ENCODE measurements at regions not wholly inside any gene's neighbourhood (a gene's known extent, or its start where the extent isn't known, plus 50 kb on each side); places are given as distances from the start of the nearest gene placed in this dataset.

DNA sequence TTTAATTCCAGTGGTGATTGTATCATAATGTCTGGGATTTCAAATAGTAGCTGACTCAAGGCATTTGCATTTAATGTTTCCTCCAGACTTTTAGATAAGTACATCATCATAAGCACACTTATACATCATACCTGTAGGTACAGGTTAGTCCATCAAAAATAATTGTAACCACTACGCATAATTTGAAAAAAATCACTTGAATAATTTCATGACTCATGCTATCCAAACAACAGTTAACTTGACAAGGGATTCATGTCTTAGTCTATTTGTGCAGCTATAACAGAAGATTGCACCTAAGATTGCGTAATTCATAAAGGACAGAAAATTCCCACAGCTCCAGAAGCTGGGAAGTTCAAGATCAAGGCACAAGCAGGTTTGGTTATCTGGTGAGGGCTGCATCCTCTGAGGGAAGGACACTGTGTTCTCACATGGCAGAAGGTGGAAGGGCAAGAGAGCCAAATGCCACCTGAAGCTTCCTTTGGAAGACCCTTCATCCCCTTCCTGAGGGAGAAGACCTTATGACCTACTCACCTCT is 801.7 kb upstream of the BRINP3 start:
- no peak overlapping the region for H3K27ac ChIP-seq
- no peak for DNase-seq (ENCODE audit: low read depth, low spot score)

DNA sequence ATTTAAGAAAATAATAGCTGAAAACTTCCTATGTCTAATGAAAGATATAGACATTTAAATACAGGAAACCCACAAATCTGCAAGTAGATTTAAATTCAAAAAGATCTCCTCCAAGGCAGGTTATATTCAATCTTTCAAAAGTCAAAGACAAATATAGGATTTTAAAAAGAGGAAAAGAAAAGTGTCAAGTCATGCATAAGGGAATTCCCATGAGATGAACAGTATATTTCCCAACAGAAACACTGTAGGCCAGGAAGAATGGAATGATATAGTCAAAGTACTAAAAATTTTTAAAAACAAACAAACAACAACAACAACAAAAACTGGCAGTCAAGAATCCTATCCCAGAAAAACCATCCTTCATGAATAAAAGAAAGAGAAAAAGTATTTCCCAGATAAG is 806.5 kb upstream of the BRINP3 start:
- DNase-seq (ENCODE audit: low read depth, low spot score): no peak
- no peak overlapping the region for H3K27ac ChIP-seq

DNA sequence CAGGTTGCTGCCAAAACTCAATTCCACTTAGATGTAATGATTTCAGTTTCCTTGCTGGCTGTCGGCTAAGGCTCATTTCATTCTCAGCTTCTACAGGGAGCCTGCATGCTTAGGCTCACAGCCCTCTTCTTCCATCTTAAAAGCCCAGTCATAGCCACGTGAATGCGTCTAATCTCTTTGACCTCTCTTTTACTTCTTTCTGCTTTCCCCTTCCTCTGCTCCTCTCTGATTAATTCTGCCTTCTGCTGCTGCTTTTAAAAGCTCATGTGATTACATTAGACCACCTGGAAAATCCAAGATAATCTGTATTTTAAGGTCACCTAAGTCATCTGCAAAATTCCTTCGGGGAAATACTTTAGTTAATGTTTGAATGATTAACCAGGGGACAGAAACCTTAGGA is 812.8 kb upstream of the BRINP3 start:
- H3K27ac ChIP-seq: no peak overlapping the region
- no peak for DNase-seq (ENCODE audit: low read depth, low spot score)

DNA sequence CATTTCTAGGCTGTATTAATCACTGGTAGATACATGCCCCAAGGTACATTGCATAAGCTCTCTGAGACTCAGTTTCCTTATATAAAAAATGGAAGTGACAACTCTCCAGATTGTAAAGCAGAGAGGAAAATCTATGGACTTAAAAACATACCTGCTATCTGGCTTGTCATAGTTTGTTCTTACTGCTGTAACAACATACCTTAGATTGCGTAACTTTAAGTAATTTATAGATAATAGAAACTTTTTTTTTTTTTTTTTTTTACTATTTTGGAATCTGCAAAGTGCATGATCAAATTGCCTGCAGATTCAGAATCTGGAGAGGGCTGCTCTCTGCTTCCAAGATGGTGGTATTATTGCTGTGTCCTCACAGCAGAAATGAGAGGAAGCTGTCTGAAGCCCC is 827.7 kb upstream of the BRINP3 start:
- H3K27ac ChIP-seq: no peak overlapping the region
- DNase-seq (ENCODE audit: low read depth, low spot score): no peak

DNA sequence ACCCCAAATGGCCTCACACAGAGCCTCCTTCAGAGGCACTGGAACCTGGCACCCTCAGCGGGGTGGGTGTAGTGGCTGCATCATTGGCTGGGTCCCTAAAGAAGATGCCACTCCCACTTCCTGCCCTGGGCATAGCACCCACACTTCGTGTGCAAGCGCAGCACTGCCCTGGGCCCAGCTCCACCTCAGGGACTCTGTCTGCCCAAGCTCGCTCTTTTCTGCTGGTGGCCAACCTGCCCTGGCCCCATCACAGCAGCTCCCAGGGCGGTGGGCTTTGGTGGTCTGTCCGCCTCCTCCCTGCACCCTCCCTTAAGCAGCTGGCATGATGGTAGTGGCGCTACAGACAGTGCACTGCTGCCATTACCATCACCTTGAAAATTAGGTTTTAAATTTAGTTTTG is 829.3 kb upstream of the BRINP3 start:
- H3K27ac ChIP-seq: no peak overlapping the region
- DNase-seq (ENCODE audit: low read depth, low spot score): no peak

DNA sequence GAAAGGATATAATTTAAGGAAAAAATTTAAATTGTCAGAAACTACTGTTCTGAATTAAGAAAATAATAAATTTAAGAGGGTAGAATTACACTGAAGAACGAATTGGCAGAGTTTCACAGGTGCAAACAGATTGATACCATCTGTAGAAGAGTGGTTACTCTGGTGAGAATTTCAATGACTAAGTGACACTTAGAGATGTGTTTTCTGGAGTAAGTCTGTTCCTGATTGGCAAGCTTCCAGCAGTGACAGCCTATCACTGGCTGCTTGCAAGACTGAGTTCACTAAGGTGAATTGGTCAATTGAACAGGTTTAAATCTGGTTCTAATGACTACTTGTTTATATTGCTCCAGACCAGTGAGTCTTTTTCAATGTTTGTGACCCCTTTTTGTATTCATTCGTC is 838.2 kb upstream of the RGS18 start:
- no peak overlapping the region for H3K27ac ChIP-seq
- DNase-seq (ENCODE audit: low read depth, low spot score): no peak

DNA sequence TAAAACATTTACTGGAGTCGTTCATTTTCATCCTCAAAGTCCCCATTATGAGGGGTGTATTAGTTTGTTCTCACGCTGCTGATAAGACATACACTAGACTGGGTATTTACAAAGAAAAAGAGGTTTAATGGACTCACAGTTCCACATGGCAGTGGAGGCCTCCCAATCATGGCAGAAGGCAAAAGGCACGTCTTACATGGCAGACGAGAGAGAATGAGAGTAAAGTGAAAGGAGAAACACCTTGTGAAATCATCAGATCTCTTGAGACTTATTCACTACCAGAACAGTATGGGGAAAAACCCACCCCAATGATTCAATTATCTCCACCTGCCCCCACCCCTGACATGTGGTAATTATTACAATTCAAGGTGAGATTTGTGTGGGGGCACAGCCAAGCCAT is 830.4 kb upstream of the RGS18 start:
- DNase-seq (ENCODE audit: low read depth, low spot score): no peak
- no peak overlapping the region for H3K27ac ChIP-seq

DNA sequence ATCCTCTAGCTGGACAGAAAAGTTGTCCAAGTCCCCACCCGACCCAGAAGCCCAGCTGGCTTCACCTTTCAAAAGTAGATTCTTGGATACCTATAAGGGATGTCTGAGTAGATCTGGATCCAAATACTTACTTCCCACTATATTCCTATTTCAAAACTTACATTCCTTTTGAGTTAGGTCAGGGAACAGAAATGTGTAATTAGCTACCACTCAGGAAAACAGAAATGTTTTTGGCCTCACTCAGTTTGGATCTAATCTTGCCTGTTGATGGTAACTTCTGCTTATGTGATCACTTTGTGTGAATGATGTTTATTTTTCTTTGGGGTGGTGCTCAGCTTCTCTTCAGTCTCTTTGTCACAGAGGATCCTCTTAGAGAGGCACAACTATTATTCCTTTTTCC is 814.4 kb upstream of the RGS18 start:
- no peak overlapping the region for H3K27ac ChIP-seq
- no peak for DNase-seq (ENCODE audit: low read depth, low spot score)

DNA sequence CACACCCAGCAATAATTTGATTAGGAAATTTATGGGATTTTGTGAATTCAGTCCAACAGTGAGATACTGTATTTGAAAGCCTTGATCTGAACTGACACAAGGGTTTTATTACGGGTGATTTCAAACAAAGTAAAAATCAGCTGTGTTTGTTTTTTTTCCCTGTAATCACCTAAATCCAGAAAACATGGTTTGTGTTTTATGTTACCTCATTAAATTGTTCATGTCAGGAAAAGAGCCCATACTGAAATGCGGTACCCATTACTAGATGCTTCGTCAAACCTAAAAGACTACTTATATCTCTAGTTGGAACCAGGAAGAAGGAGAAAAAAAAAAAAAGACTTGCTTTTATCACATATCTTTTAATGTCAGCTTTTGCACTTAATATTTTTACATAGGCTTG is 811.9 kb upstream of the RGS18 start:
- no peak overlapping the region for H3K27ac ChIP-seq
- DNase-seq (ENCODE audit: low read depth, low spot score): no peak

DNA sequence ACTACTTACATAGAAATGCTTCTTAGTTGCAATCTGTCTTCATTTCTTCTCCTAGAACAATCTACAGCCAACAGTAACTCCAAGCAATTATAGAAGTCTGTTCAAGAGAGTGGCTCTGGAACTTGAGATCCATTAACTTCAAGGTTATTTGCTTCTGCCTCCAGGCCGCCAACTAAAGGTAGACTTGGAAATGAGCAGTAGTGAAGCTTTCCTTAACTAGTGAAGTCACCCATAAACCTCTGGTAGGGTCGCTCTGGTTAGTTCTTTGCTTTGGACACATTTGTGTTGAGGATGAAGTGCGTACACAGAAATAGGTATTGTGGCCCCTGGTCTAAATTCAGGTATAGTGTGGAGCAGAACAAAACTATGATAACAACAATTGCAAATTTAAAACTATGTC is 809.9 kb upstream of the RGS18 start:
- DNase-seq (ENCODE audit: low read depth, low spot score): no peak
- H3K27ac ChIP-seq: no peak overlapping the region

DNA sequence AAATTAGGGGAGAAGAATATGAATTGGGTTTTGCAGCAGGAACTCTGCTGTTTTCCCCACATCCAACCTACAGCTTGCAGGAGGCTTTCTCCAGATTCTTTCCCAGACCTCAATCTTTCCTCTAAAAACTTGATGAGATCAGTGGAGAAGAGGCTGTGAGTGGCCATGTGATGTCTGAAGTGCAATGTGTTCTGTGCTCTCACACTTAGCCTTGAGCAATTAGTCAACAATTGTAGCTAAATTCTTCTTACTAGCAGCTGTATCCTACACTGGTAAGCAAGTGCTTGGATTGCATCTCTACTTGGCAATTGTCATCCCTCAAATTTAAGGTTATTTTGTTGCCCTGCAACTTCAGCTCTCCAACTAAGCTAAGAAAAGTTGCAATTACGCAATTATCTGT is 807.3 kb upstream of the RGS18 start:
- H3K27ac ChIP-seq: no peak overlapping the region
- DNase-seq (ENCODE audit: low read depth, low spot score): no peak

DNA sequence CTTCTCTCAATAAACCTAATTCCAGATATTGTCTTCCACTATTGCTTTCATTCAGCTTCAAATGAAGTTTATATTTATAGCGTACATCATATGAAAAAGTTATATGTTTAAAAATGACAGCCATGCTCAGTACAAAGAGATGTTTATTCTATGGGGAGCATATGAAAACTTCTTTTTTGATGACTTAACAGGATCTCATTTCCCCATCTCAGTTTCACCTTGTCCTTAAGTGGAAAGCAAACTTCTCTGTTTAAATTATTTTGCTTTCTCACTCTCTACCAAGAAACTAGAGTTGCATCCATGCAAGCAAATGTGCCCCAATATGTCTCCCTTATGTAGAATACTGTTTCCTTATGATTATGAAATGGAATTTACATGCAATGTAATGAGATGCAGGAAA is 799.5 kb upstream of the RGS18 start:
- DNase-seq (ENCODE audit: low read depth, low spot score): no peak

DNA sequence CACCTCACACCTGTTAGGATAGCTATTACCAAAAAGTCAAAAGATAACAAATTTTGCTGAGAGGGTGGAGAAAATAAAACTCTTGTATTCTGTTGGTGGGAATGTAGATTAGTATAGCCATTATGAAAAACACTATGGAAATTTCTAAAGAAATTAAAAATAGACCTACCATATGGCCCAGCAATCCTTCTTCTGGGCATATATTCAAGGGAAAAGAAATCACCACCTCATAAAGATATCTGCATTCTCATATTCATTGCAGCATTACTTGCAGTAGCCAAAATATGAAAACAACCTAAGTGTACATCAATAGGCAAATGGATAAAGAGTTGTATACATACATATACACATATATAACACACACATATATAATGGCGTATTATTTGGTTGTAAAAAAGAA is 791.6 kb upstream of the RGS18 start:
- no peak for DNase-seq (ENCODE audit: low read depth, low spot score)
- no peak overlapping the region for H3K27ac ChIP-seq

More for the DNA sequence above, 799.5 kb upstream of the RGS18 start:
- no peak overlapping the region for H3K27ac ChIP-seq

DNA sequence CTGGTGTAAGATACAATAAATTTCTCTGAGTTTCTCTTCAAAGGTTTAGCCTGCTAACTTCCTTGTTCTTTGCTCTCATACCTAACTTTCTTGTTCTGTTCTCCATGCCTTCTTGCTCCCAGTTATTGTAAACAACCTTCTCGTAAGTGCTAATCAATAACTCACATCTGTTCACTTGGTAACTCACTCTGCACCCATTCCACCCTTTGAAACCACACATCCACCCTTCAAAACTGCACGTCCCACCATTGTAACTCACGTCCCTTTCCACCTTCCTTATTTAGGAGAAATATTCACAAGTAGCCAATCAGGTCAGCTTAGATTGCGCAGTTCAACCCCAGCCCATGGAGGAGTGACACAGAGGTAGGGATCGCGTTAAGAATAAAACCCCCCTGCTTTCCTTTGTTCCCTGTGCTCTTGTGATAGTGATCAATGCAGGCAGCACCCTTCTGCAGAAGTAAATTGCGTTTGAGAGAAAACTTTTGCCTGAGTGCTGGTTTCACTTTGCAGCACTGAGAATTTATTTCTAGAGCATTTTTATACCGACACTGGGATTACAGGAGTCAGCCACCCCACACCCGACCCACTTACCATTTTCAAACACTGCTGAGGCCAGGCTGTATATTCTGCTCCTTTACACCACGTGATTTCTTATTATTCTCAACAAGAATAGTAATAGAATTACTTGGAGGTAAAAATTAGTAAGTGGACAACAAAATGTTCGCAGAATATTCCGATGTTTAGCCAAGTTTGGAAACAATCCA is 789.2 kb upstream of the RGS18 start:
- H3K27ac ChIP-seq: no peak overlapping the region
- DNase-seq (ENCODE audit: low read depth, low spot score): no peak

DNA sequence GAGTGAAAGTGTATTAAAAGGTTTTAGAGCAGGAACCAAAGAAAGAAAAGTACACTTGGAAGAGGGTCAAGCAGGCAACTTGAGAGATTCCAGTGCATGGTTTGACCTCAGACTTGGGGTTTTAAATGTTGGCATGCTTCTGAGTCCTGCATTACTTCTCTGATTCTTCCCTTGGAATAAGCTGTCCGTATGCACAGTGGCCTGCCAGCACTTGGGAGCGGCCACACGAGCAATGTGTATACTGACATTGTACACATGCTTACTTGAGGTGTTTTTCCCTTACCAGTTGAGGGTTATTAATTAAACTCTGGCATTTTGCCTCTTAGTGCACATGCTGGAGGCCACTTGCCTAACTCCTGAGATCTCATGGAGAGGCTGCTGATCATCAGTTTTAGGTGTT is 786.6 kb upstream of the RGS18 start:
- H3K27ac ChIP-seq: no peak overlapping the region
- no peak for DNase-seq (ENCODE audit: low read depth, low spot score)

DNA sequence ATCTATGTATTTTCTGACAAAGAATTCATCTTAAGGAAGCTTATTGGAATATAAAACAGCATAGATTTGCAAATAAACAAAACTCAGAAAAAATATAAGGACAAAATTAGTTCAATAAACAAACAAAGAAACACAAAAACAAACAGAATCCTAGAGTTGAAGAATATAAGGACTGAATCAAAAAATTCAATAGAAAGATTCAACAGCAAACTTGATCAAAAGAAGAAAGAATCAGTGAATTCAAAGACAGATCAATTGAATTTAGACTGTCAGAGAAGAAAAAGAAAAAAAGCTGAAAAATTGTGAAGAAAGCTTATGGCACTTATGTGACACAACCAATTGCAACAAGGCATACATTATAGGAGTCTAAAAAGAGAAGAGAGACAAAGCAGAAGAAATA is 770.0 kb upstream of the RGS18 start:
- DNase-seq (ENCODE audit: low read depth, low spot score): no peak
- no peak overlapping the region for H3K27ac ChIP-seq

DNA sequence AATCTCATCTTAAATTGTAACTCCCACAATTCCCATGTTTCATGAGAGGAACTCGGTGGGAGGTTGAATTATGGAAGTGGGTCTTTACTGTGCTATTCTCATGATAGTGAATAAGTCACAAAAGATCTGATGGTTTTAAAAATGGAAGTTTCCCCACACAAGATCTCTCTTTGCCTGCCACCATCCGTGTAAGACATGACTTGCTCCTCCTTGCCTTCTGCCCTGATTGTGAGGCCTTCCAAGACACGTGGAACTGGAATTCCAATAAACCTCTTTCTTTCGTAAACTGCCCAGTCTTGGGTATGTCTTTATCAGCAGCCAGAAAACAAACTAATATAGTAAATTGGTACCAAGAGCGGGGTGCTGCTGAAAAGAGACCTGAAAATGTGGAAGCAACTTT is 761.6 kb upstream of the RGS18 start:
- no peak overlapping the region for H3K27ac ChIP-seq
- no peak for DNase-seq (ENCODE audit: low read depth, low spot score)

DNA sequence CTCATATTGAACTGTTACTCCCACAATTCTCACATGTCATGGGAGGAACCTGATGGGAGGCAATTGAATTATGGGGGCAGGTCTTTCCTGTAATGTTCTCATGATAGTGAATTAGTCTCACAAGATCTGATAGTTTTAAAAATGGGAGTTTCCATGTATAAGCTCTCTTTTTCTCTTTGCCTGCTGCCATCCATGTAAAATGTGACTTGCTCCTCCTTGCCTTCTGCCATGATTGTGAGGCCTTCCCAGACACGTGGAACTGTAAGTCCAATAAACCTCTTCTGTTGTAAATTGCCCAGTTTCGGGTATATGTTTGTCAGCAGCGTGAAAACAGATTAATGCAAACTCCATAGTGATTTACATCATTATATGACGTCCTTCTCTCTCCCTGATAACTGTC is 759.7 kb upstream of the RGS18 start:
- DNase-seq (ENCODE audit: low read depth, low spot score): no peak

DNA sequence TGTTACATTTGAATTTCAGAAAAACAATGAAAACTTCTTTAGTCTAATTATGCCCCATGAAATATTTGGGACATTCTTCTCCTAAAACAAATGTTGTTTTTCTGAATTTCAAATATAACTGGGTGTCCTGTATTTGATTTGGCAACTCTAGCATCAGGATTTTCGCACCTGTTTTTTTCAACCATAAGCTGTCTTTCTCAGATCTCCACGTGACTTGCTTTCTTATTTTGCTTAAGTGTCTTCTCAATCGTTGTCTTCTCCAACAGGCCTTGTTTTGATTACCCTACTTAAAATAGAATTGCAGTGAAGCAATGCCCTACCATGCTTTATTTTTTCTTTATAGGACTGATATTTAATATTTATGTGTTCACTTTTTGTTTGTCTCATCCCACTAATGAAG is 752.8 kb upstream of the RGS18 start:
- H3K27ac ChIP-seq: no peak overlapping the region
- DNase-seq (ENCODE audit: low read depth, low spot score): no peak

More for the DNA sequence above, 759.7 kb upstream of the RGS18 start:
- no peak overlapping the region for H3K27ac ChIP-seq

DNA sequence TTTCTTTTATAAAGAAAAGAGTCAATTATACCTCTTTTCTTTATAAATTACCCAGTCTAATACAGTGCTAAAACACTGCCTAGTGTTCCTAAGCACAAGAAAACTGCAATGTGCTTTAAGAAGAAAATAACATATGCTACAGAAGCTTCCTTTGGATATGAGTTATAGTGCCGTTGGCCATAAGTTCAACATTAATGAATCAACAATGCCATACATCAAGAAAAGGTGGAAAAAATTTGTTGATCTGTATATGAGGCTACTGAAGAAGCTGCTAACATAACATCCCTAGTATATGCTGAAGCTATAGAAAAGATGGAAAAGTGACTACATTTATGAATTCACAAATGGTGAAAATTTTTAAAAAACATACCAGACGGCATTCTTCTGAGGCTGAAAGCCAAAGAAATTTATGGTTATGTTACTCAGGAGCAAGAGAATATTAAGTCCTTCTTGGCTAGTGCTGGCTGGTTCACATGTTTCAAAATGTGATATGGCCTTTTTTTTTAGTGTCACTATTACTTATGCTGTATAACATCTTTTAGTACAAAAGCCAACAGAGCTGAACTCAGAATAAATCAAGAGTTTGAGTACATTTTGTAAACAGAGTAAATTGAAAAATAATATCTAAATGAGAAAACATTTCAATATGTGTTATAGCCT is 743.2 kb upstream of the RGS18 start:
- H3K27ac ChIP-seq: no peak overlapping the region
- no peak for DNase-seq (ENCODE audit: low read depth, low spot score)

DNA sequence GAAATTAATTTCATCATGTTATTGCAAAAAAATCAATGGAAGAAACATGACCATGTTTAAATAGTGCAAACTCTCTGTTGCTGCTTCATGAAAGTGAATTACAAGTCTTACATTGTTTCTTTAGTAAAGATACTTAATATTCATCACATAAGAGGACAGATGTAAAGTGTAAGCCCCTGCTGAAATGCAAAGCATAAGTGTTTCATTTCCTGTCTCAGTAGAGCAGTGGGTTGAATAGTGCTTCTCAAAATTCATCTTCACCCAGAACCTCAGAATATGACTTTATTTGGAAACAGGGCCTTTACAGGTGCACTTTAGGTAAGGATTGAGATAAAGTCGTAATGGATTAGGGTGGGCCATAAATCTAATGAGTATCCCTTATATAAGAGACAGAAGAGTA is 738.4 kb upstream of the RGS18 start:
- no peak overlapping the region for H3K27ac ChIP-seq
- DNase-seq (ENCODE audit: low read depth, low spot score): no peak

DNA sequence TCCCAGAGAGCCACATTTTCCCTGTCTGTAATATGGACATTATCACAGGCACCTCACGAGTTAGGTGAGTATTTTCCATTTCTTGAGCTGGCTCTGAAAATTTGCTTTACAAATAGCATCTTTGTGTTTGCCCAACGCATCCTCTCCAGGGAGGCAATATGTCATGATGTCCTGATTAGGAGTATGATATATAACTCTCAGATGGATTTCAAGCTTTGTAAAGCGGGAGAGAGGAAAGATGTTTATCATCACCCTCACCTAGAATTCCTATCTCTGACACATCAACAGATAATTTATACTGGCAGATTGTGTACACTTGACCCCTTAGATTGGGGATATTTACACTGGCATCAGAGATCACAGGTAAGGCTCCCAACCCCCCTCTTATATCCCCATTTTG is 730.7 kb upstream of the RGS18 start:
- DNase-seq (ENCODE audit: low read depth, low spot score): no peak
- no peak overlapping the region for H3K27ac ChIP-seq
